ENCODE measurements at regions not wholly inside any gene's neighbourhood (a gene's known extent, or its start where the extent isn't known, plus 50 kb on each side); places are given as distances from the start of the nearest gene placed in this dataset.

- TF ChIP-seq HNF4A (CRISPR knock-in tag; IDR thresholded peaks at IDR 0.05) (peak; percentile 73), ZNF10 (CRISPR knock-in tag; IDR thresholded peaks at IDR 0.05; ENCODE audit: borderline replicate concordance, low read depth) (no peak), SMAD9 (CRISPR knock-in tag; IDR thresholded peaks at IDR 0.05) (no peak), PHF8 (CRISPR knock-in tag; IDR thresholded peaks at IDR 0.05) (no peak), ZNF224 (CRISPR knock-in tag; IDR thresholded peaks at IDR 0.05) (no peak), MXI1 (IDR thresholded peaks at IDR 0.05; ENCODE audit: borderline replicate concordance, low read depth, low read length) (0 out of 3 replicates have a peak, but pooled peaks have one; percentile 18), PATZ1 (CRISPR knock-in tag; IDR thresholded peaks at IDR 0.05) (no peak), FOSL2 (CRISPR knock-in tag; IDR thresholded peaks at IDR 0.05) (peak; percentile 7; the same call in 1 of the 2 replicates), BHLHE40 (IDR thresholded peaks at IDR 0.05; ENCODE audit: low read length) (0 out of 2 replicates have a peak, but pooled peaks have one; percentile 25), TIGD3 (CRISPR knock-in tag; IDR thresholded peaks at IDR 0.05; ENCODE audit: borderline replicate concordance) (no peak), RAD21 (CRISPR knock-in tag; IDR thresholded peaks at IDR 0.05) (no peak), SALL1 (CRISPR knock-in tag; IDR thresholded peaks at IDR 0.05) (peak; percentile 56), POGZ (CRISPR knock-in tag; IDR thresholded peaks at IDR 0.05) (0 out of 2 replicates have a peak, but pooled peaks have one; percentile 42), MYC (CRISPR knock-in tag; IDR thresholded peaks at IDR 0.05; ENCODE audit: borderline replicate concordance) (0 out of 2 replicates have a peak, but pooled peaks have one; percentile 29)
Measured at GRCh38 chr16:52816993-52817392, 235.7 kb downstream of the CHD9NB start (continued).
